Astrocyte (in vitro differentiated cells and primary cell): ENCODE measurements at regions not wholly inside any gene's neighbourhood (a gene's known extent, or its start where the extent isn't known, plus 50 kb on each side); places are given as distances from the start of the nearest gene placed in this dataset.

Experiments used
- DNase-seq: peaks from one replicate; pipeline ENCODE4 v3.0.0-alpha.2; 2010; ENCODE audit warnings: low read depth
- FAIRE-seq: peaks from 2 replicates; lab custom pipeline; 2011; peaks lifted over from hg19 to GRCh38; lab: Jason Lieb, UNC
- H2AFZ ChIP-seq: 2 replicates; pipeline ENCODE4 v1.6.0; 2012; ENCODE audit warnings: low read depth, low read length, inconsistent platforms
- H3K27ac ChIP-seq: 2 replicates; pipeline ENCODE4 v1.5.1; 2011; ENCODE audit warnings: low read depth, low read length, inconsistent platforms
- H3K27me3 ChIP-seq: 2 replicates; pipeline ENCODE4 v1.6.0; 2011; ENCODE audit warnings: low read length, inconsistent platforms; ENCODE audit not compliant: insufficient read depth
- H3K36me3 ChIP-seq: 2 replicates; pipeline ENCODE4 v1.5.1; 2011; ENCODE audit warnings: low read length, inconsistent platforms; ENCODE audit not compliant: insufficient read depth
- H3K4me1 ChIP-seq: 2 replicates; pipeline ENCODE4 v1.5.1; 2011; ENCODE audit warnings: low read length, inconsistent platforms; ENCODE audit not compliant: insufficient read depth
- H3K4me2 ChIP-seq: 2 replicates; pipeline ENCODE4 v1.6.0; 2012; ENCODE audit warnings: low read length, inconsistent platforms
- H3K4me3 ChIP-seq: 2 replicates; pipeline ENCODE4 v1.5.1; 2011; ENCODE audit warnings: low read depth, mild to moderate bottlenecking, low read length, inconsistent platforms; ENCODE audit not compliant: insufficient read depth
- H3K79me2 ChIP-seq: 2 replicates; pipeline ENCODE4 v1.6.0; 2012; ENCODE audit warnings: mild to moderate bottlenecking, low read length, inconsistent platforms; ENCODE audit not compliant: insufficient read depth
- H3K9ac ChIP-seq: 2 replicates; pipeline ENCODE4 v1.6.0; 2012; ENCODE audit warnings: mild to moderate bottlenecking, low read length, inconsistent platforms
- H3K9me3 ChIP-seq: 2 replicates; pipeline ENCODE4 v1.5.1; 2012; ENCODE audit warnings: low read depth, mild to moderate bottlenecking, low read length, inconsistent platforms; ENCODE audit not compliant: insufficient read depth
- H4K20me1 ChIP-seq: 2 replicates; pipeline ENCODE4 v1.6.0; 2012; ENCODE audit warnings: low read length, inconsistent platforms; ENCODE audit not compliant: insufficient read depth
- H3K27ac Mint-ChIP-seq: one replicate; pipeline ENCODE4 v1.8.0; 2021; ENCODE audit warnings: mild to moderate bottlenecking, mixed read lengths; ENCODE audit not compliant: unreplicated experiment
- H3K27me3 Mint-ChIP-seq: one replicate; pipeline ENCODE4 v1.8.0; 2021; ENCODE audit warnings: low read depth, mixed read lengths; ENCODE audit not compliant: unreplicated experiment
- H3K36me3 Mint-ChIP-seq: one replicate; pipeline ENCODE4 v1.8.0; 2021; ENCODE audit warnings: low read depth, mixed read lengths; ENCODE audit not compliant: unreplicated experiment
- H3K4me1 Mint-ChIP-seq: one replicate; pipeline ENCODE4 v1.8.0; 2021; ENCODE audit warnings: low read depth, mixed read lengths; ENCODE audit not compliant: unreplicated experiment
- H3K4me3 Mint-ChIP-seq: one replicate; pipeline ENCODE4 v1.8.0; 2021; ENCODE audit warnings: mild to moderate bottlenecking, moderate library complexity, mixed read lengths; ENCODE audit not compliant: unreplicated experiment
- H3K9me3 Mint-ChIP-seq: one replicate; pipeline ENCODE4 v1.8.0; 2021; ENCODE audit warnings: mild to moderate bottlenecking, mixed read lengths; ENCODE audit not compliant: unreplicated experiment
- CTCF ChIP-seq: IDR thresholded peaks from 2 replicates; pipeline ENCODE4 v1.5.1; 2011; ENCODE audit warnings: low read depth, mild to moderate bottlenecking, inconsistent platforms, low read length, moderate library complexity; ENCODE audit not compliant: insufficient read depth
- EZH2 ChIP-seq: IDR thresholded peaks from 2 replicates; pipeline ENCODE4 v1.6.1; 2012; ENCODE audit warnings: mild to moderate bottlenecking, low read length, inconsistent platforms; ENCODE audit not compliant: insufficient read depth

- H3K27ac Mint-ChIP-seq: no peak overlapping the region
- TF ChIP-seq EZH2: no peak
- no peak for TF ChIP-seq CTCF
- Histone ChIP-seq H3K9me3 (peaks cover 2% of the 10 kb centered on the region), H3K79me2 (no peaks in the 10 kb centered on the region), H3K4me3 (no peak overlapping the region), H3K36me3 (no peaks in the 10 kb centered on the region), H3K9ac (no peak overlapping the region), H2AFZ (no peak overlapping the region), H3K27me3 (no peaks in the 10 kb centered on the region), H4K20me1 (no peaks in the 10 kb centered on the region), H3K27ac (no peak overlapping the region), H3K4me1 (peaks cover 11% of the 10 kb centered on the region), H3K4me2 (no peak overlapping the region)
- DNase-seq (no peak), FAIRE-seq (no peak)
- H3K9me3 Mint-ChIP-seq: peaks cover 5% of the 10 kb centered on the region
- H3K4me3 Mint-ChIP-seq: no peak overlapping the region
- no peaks in the 10 kb centered on the region for H3K27me3 Mint-ChIP-seq
- no peaks in the 10 kb centered on the region for H3K36me3 Mint-ChIP-seq
- peaks cover 9% of the 10 kb centered on the region for H3K4me1 Mint-ChIP-seq
These were observed 209.9 kb downstream of the COL4A1 start for GRCh38 chr13:110097013-110097412.

- Histone ChIP-seq H3K79me2 (no peaks in the 10 kb centered on the region), H3K4me2 (no peak overlapping the region), H3K9ac (no peak overlapping the region), H4K20me1 (no peaks in the 10 kb centered on the region), H3K27me3 (no peaks in the 10 kb centered on the region), H3K27ac (no peak overlapping the region), H3K4me1 (peaks cover 11% of the 10 kb centered on the region), H3K36me3 (no peaks in the 10 kb centered on the region), H3K4me3 (no peak overlapping the region), H3K9me3 (no peaks in the 10 kb centered on the region), H2AFZ (no peak overlapping the region)
- Mint-ChIP-seq H3K4me3 (no peak overlapping the region), H3K27ac (peak overlapping the region; percentile 30), H3K9me3 (peaks cover 2% of the 10 kb centered on the region), H3K4me1 (peaks cover 9% of the 10 kb centered on the region), H3K27me3 (no peaks in the 10 kb centered on the region), H3K36me3 (no peaks in the 10 kb centered on the region)
- TF ChIP-seq EZH2 (no peak), CTCF (no peak)
- DNase-seq: no peak
- FAIRE-seq: no peak
These were observed 214.1 kb downstream of the COL4A1 start for GRCh38 chr13:110092831-110093247.

GRCh38 chr13:110089815-110090214 is 217.1 kb downstream of the COL4A1 start:
- Mint-ChIP-seq H3K27me3 (no peaks in the 10 kb centered on the region), H3K36me3 (no peaks in the 10 kb centered on the region), H3K27ac (no peak overlapping the region), H3K9me3 (peaks cover 2% of the 10 kb centered on the region), H3K4me1 (peaks cover 9% of the 10 kb centered on the region), H3K4me3 (no peak overlapping the region)
- no peak overlapping the region for H3K4me2 ChIP-seq
- FAIRE-seq: no peak
- DNase-seq: no peak
- H3K36me3 ChIP-seq: no peaks in the 10 kb centered on the region
- H3K9ac ChIP-seq: no peak overlapping the region
- no peak overlapping the region for H3K4me3 ChIP-seq
- no peaks in the 10 kb centered on the region for H4K20me1 ChIP-seq
- no peak overlapping the region for H2AFZ ChIP-seq
- H3K9me3 ChIP-seq: no peaks in the 10 kb centered on the region
- H3K79me2 ChIP-seq: no peaks in the 10 kb centered on the region
- H3K27me3 ChIP-seq: no peaks in the 10 kb centered on the region
- no peak overlapping the region for H3K27ac ChIP-seq
- TF ChIP-seq EZH2 (no peak), CTCF (peak; percentile 34)
- peaks cover 9% of the 10 kb centered on the region for H3K4me1 ChIP-seq
